GM19035 (cell line): ENCODE measurements at regions not wholly inside any gene's neighbourhood (a gene's known extent, or its start where the extent isn't known, plus 50 kb on each side); places are given as distances from the start of the nearest gene placed in this dataset.

Experiments
- ATAC-seq: cut with Tn5 transposase; IDR thresholded peaks from one replicate; pipeline ENCODE4 v1.9.1; 2021; ENCODE audit not compliant: unreplicated experiment

- ATAC-seq = no peak
Observed at GRCh38 chr7:82567841-82568240, 124.3 kb upstream of the CACNA2D1 start.

GRCh38 chr7:82567356-82567755 is 123.8 kb upstream of the CACNA2D1 start:
- ATAC-seq = no peak

GRCh38 chr7:82566752-82567151 is 123.2 kb upstream of the CACNA2D1 start:
- no peak for ATAC-seq

GRCh38 chr7:82562716-82563404 is 119.3 kb upstream of the CACNA2D1 start:
- no peak for ATAC-seq

- peak; percentile 75 for ATAC-seq
Observed at GRCh38 chr7:82559193-82559805, 115.7 kb upstream of the CACNA2D1 start.

GRCh38 chr7:82549616-82550285 is 106.2 kb upstream of the CACNA2D1 start:
- ATAC-seq = no peak

- no peak for ATAC-seq
Observed at GRCh38 chr7:82548141-82548688, 104.6 kb upstream of the CACNA2D1 start.

- no peak for ATAC-seq
Observed at GRCh38 chr7:82542665-82543064, 99.1 kb upstream of the CACNA2D1 start.

- ATAC-seq = no peak
Observed at GRCh38 chr7:82539969-82540368, 96.4 kb upstream of the CACNA2D1 start.

- no peak for ATAC-seq
Observed at GRCh38 chr7:82534684-82535083, 91.1 kb upstream of the CACNA2D1 start.

- no peak for ATAC-seq
Observed at GRCh38 chr7:82530361-82530760, 86.8 kb upstream of the CACNA2D1 start.

GRCh38 chr7:82528577-82529310 is 85.2 kb upstream of the CACNA2D1 start:
- ATAC-seq = no peak

GRCh38 chr7:82527851-82528250 is 84.3 kb upstream of the CACNA2D1 start:
- ATAC-seq = no peak

GRCh38 chr7:82521906-82522445 is 78.4 kb upstream of the CACNA2D1 start:
- no peak for ATAC-seq

GRCh38 chr7:82517050-82517449 is 73.5 kb upstream of the CACNA2D1 start:
- ATAC-seq = no peak

GRCh38 chr7:82511542-82511941 is 68.0 kb upstream of the CACNA2D1 start:
- no peak for ATAC-seq

GRCh38 chr7:82507976-82508677 is 64.5 kb upstream of the CACNA2D1 start:
- ATAC-seq = no peak

- no peak for ATAC-seq
Observed at GRCh38 chr7:82507365-82507975, 63.9 kb upstream of the CACNA2D1 start.

- no peak for ATAC-seq
Observed at GRCh38 chr7:82506702-82507101, 63.1 kb upstream of the CACNA2D1 start.

- no peak for ATAC-seq
Observed at GRCh38 chr7:82506208-82506607, 62.6 kb upstream of the CACNA2D1 start.
